T-helper 1 cell treated with Interleukin-12 subunit alpha and Interleukin-12 subunit beta and Interleukin-4 antibody, amounts not matched to agents 30 ng/mL and 1 ng/mL, for 36 hours (primary cell): ENCODE measurements at regions not wholly inside any gene's neighbourhood (a gene's known extent, or its start where the extent isn't known, plus 50 kb on each side); places are given as distances from the start of the nearest gene placed in this dataset.
"Not testable (repeated sequence)": the region's sequence is repeated elsewhere in the genome, so short reads cannot be mapped to it uniquely, and the experiment has no call there.

Experiments used
- intact Hi-C: fragments of 100-400 bp; cut with micrococcal nuclease; formaldehyde crosslinking; loops from one replicate; pipeline ENCODE4 v1.15.1; 2024

DNA sequence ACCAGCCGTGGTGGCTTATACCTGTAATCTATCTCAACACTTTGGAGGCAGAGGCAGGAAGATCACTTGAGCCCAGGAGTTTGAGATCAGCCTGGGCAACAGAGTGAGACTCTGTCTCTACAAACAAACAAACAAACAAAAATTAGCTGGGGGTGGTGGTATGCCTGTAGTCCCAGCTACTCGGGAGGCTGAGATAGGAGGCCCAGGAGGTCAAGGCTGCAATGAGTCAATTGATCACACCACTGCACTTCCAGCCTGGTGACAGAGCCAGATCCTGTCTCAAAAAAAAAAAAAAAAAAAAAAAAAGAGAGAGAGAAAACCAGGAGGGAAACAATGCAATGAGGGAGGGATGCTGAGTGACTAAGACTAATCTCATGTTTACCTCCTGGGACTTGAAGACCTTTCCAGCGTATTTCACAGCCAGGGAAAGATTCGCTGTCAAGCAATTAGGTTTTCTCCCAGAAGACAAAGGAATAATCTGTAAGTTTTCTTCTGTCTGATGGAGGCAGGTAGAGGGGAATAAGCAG, 51.1 kb upstream of the MIER3 start:
- intact Hi-C loops: no loop called here

DNA sequence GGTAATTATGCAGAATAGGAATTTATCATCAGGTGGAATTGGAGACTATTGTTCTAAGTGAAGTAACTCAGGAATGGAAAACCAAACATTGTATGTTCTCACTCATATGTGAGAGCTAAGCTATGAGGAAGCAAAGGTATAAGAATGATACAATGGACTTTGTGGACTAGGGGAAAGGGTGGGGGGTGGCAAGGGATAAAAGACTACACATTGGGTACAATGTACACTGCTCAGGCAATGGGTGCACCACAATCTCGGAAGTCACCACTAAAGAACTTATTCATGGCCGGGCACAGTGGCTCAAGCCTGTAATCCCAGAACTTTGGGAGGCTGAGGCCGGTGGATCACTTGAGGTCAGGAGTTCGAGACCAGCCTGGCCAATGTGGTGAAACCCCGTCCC, 51.6 kb upstream of the MIER3 start:
- intact Hi-C loops: not testable (repeated sequence)

- intact Hi-C loops: no loop called here
Observed at GRCh38 chr5:57004800-57005199, 52.9 kb upstream of the MIER3 start.

DNA sequence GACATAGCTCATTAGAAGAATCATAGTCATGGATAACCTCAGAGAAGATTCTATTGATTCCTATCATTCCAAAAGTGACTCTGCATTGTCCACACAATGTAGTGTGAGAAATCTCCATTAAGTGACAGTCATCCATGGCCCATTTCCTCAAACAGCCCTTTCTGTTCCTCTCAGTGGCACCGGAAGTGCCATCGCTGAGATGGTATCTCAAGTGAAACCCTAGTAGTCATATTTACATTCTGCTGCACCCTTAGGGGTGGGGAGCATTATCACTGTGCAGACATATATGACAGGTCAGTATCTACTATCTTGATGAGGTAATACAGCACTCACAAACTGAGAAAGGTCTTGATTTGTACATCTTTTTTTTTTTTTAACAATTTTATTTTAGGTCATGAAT, 55.4 kb upstream of the MIER3 start:
- intact Hi-C loops: no loop called here

DNA sequence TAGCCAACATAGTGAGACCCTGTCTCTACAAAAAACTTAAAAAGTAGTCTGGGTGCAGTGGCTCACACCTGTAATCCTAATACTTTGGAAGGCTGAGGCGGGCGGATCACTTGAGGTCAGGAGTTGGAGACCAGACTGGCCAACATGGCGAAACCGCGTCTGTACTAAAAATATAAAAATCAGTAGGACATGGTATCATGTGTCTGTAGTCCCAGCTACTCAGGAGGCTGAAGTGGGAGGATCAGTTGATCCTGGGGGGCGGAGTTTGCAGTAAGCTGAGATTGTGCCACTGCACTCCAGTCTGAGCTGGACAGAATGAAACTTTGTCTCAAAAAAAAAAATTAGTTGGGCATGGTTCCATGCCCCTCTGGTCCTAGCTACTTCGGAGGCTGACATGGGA, 57.9 kb upstream of the MIER3 start:
- intact Hi-C loops: no loop called here

DNA sequence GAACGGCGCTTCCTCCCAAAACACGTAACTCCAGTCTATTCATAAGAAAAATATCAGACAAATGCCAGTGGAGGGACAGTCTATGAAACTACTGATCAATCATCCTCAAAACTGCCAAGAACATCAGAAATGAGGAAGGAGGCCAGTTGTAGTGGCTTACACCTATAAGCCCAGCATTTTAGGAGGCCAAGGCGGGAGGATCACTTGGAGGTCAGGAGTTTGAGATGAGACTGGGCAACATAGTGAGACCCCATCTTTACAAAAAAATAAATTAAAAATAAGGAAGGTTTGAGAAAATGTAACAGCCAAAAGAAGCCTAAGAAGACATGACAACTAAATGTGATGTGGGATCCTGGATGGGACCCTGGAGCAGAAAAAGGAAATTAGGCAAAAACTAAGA, 58.9 kb upstream of the MIER3 start:
- intact Hi-C loops: no loop called here

GRCh38 chr5:57012511-57012910, 60.6 kb upstream of the MIER3 start:
- intact Hi-C loops: no loop called here

GRCh38 chr5:57025961-57026360, 74.0 kb upstream of the MIER3 start:
- intact Hi-C loops: no loop called here

DNA sequence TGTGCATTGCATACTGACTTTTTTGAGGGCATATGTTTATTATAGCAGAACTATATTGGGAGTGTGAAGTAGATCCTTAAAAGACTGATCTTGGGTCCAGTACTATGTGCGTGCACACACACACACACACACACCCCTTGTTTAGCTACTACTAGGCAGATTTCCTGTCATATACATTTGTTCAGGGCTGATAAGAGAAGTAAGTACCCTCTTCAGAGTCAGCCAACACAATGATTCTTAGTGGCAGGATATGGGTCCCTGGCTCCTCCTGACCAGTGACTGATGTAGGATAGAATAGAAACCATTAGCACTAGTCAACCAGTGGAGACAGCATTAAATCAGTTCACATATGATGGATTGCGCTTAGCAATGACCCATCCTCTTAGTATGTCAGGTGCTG, 76.2 kb upstream of the MIER3 start:
- intact Hi-C loops: no loop called here

GRCh38 chr5:57032151-57032551, 80.2 kb upstream of the MIER3 start:
- intact Hi-C loops: no loop called here

- intact Hi-C loops: no loop called here
Observed at GRCh38 chr5:57033103-57033502, 81.2 kb upstream of the MIER3 start.

GRCh38 chr5:57033503-57033902, 81.6 kb upstream of the MIER3 start:
- intact Hi-C loops: no loop called here

DNA sequence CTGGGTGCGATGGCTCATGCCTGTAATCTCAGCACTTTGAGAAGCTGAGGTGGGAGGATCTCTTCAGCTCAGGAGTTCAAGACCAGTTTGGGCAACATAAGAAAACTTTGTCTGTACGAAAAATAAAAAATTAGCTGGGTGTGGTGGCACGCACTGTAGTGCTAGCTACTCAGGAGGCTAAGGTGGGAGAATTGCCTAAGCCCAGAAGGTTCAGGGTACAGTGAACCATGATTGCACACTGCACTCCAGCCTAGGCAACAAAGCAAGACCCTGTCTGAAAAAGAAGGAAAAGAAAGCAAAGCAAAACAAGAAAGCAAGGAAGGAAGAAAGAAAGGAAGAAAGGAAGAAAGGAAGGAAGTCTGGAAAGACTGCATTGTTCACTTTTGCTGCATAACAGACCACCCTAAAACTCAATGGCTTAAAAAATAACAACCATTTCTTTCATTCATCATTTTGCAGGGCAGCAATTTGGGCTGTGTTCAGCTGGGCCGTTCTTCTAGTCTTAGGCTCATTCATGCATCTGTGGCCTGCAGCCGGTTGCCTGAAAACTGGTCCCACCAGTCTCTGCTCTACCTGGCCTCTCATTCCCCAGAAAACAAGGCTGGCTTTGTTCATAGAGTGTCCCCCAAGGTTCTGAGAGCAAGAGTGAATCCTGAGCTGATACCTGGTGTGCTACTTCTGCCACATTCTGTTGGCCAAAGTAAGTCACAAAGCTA, 82.4 kb upstream of the MIER3 start:
- intact Hi-C loops: no loop called here

- intact Hi-C loops: no loop called here
Observed at GRCh38 chr5:57035955-57036354, 84.0 kb upstream of the MIER3 start.

GRCh38 chr5:57036761-57037160, 84.8 kb upstream of the MIER3 start:
- intact Hi-C loops: no loop called here

GRCh38 chr5:57037355-57037754, 85.4 kb upstream of the MIER3 start:
- intact Hi-C loops: no loop called here

DNA sequence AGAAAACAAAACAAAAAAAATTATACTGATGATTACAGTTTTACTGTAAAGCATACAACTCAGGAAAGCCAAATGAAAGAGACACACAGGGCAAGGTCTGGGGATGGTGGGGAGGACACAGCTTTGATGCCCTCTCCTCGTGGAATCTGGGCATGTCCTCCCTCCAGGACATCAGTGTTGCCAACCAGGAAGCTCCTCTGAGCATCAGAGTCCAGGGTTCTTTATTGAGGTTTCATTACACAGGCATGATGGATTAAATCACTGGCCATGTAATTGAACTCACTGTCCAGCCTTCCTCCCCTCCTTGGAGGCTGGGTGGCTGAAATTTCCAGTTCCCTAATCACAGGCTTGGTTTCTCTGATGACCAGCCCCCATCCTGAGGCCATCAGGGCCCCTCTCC, 89.6 kb upstream of the MIER3 start:
- intact Hi-C loops: no loop called here

DNA sequence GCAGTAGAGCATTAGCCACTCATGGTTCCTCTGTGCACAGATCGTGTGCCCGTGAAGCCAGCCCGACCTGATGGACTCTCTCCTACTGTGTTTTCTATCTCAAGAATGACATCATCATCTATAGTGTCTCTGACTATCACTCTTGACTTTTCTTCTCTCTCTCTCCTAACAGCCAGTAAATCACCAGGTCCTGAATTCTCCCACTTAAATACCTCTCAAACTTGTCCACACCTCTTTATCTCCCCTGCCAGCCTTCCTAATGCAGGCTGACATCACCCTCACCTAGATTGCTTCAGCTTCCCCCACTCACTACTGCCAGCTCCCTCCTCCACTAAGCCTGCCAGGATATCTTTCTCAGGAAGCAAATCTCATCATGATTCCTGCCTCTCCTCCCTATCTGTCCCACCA, 90.6 kb upstream of the MIER3 start:
- intact Hi-C loops: no loop called here

DNA sequence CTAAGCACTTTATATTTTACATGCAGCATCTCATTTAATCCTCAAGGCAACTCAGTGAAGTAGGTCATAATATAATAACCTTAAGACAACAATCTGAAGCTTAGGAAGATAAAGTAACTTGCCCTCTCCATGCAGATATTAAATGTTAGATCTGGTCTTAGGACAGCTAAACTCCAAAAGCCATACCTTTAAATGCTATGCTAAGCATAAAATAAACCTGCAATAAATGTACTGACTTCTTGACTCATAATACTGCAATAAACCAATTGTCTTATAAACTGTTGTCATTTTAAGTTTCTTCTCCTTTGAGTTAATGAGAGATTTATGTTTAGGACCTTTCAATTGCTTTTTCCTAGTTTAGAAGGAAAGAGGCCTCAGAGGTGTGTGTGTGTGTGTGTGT, 102.2 kb upstream of the MIER3 start:
- intact Hi-C loops: no loop called here

DNA sequence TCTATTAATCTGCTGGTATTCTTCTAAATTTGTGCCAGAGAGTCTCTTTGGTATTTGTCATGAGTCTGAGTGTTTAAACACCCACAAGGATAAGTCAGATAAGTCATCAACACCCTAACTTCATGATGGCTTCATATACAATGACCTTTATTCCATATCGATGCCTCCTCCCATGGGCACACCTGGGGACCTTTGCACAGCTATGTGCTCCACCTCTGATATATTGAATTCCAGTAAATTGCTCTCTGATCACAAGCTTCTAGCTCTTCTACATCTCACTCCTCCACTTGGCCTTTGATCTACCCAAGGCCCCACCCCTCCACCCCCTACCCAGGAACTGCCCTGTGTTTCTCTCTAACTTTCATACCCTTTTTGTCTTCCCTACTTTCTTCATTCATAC, 102.7 kb upstream of the MIER3 start:
- intact Hi-C loops: no loop called here

DNA sequence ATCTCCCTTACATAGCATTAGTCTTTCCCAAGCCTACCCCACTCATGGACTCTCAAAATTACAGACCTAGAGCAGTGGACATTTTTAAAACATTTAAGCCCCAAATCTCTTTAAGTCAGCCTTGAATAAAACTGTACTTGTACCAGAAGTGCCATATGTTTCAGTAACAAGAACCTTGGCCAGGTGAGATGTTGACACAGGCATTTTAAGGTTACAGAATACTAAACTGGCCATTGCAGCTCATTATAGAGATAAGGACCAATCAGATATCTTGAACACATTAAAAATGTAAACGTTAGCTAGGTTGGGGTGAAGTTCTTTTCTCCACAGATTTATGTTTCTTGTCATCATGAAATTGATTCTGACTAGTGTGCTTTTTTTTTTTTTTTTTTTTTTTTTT, 103.8 kb upstream of the MIER3 start:
- intact Hi-C loops: no loop called here

DNA sequence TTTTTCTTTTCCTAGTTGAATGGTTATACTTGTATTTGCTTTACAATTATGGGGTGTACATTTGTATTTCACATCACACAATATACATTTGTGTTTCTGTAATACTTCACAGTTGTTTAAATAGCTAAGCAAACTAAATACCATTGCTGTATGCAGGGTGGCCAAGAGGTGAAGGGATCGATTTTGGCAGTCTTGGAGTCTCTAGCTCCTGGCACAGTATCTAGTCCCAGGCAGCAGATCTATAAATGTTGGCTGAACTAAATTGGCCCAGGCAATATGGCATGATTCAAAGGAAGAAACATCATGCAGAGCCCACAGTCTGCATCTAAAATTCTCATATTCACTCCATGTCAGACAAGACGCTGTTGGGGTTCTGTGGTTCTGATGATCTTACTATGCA, 110.1 kb upstream of the GPBP1 start:
- intact Hi-C loops: no loop called here

GRCh38 chr5:57066924-57067596, 106.8 kb upstream of the GPBP1 start:
- intact Hi-C loops: no loop called here
